A549 (cell line): ENCODE measurements at regions not wholly inside any gene's neighbourhood (a gene's known extent, or its start where the extent isn't known, plus 50 kb on each side); places are given as distances from the start of the nearest gene placed in this dataset.

ENCODE experiments used
- ATAC-seq, 2 experiments: fragments of 200-7000 bp in 1 of 2; fragments of >200 bp in 1 of 2; cut with Nextera tagmentation in 1 of 2; cut with Tn5 transposase in 1 of 2; 3 replicates each; pipeline versions ENCODE4 v1.8.0 to v1.9.1; 2018 to 2020; ENCODE audit warnings: mild to moderate bottlenecking in 1 of 2, moderate library complexity in 1 of 2
- CTCF ChIA-PET: fragments of 300-600 bp; sonication (Branson Sonifier 250); formaldehyde crosslinking; extraction: SDS; loops from one replicate; lab custom pipeline; 2021; ENCODE audit warnings: antibody characterized with exemption, inconsistent platforms; lab: Yijun Ruan, JAX
- POLR2A ChIA-PET: fragments of 350-600 bp; formaldehyde crosslinking; extraction: SDS; loops from one replicate; lab custom pipeline; 2021; ENCODE audit warnings: antibody characterized with exemption, inconsistent platforms; lab: Yijun Ruan, JAX
- DNase-seq, 2 experiments: peaks; one replicate each; pipeline versions ENCODE4 v3.0.0 to v3.0.0-alpha.2; 2011 to 2016; ENCODE audit warnings: low read depth in 1 of 2, low spot score in 1 of 2
- FAIRE-seq: peaks from 2 replicates; lab custom pipeline; 2011; peaks lifted over from hg19 to GRCh38; lab: Jason Lieb, UNC
- H3K27ac ChIP-seq, 2 experiments: fragments of >200 bp; sonication (Bioruptor Twin); formaldehyde crosslinking; 3 replicates each; pipeline ENCODE4 v1.5.1; 2016 to 2017
- H3K4me1 ChIP-seq: fragments of >200 bp; sonication (Bioruptor Twin); formaldehyde crosslinking; 3 replicates; pipeline ENCODE4 v1.6.1; 2016
- H3K4me2 ChIP-seq: fragments of >200 bp; sonication (Bioruptor Twin); formaldehyde crosslinking; 3 replicates; pipeline ENCODE4 v1.6.1; 2016
- H3K4me3 ChIP-seq: fragments of >200 bp; sonication (Bioruptor Twin); formaldehyde crosslinking; 3 replicates; pipeline ENCODE4 v1.5.1; 2016
- H3K9me3 ChIP-seq: fragments of >200 bp; sonication (Bioruptor Twin); formaldehyde crosslinking; 3 replicates; pipeline ENCODE4 v1.6.1; 2016
- ATOH8 ChIP-seq: fragments of 250-450 bp; sonication (Bioruptor Pico); IDR thresholded peaks from 2 replicates; pipeline ENCODE4 v1.5.0; 2020; ENCODE audit warnings: low read depth, mild to moderate bottlenecking, moderate library complexity
- CBX2 ChIP-seq: fragments of 200-600 bp; sonication (generic); IDR thresholded peaks from 2 replicates; pipeline ENCODE4 v1.6.1; 2016; ENCODE audit warnings: low read depth, mild to moderate bottlenecking, borderline replicate concordance
- CEBPB ChIP-seq, 2 experiments: fragments of >200 bp in 1 of 2; sonication (Bioruptor Twin) in 1 of 2; formaldehyde crosslinking in 1 of 2; IDR thresholded peaks; 2 replicates each; pipeline ENCODE4 v1.6.1; 2012 to 2016
- CHD2 ChIP-seq: fragments of 150-350 bp; IDR thresholded peaks from 2 replicates; pipeline ENCODE4 v1.6.1; 2014; ENCODE audit warnings: low read length; ENCODE audit not compliant: partially characterized antibody
- CHD4 ChIP-seq: fragments of 200-600 bp; sonication (generic); IDR thresholded peaks from 2 replicates; pipeline ENCODE4 v1.6.1; 2016; ENCODE audit warnings: antibody characterized with exemption, mild to moderate bottlenecking, borderline replicate concordance
- CTCF ChIP-seq: fragments of >200 bp; sonication (Bioruptor Twin); formaldehyde crosslinking; IDR thresholded peaks from 3 replicates; pipeline ENCODE4 v1.5.1; 2016
- EHMT2 ChIP-seq: fragments of 200-600 bp; sonication (generic); IDR thresholded peaks from 2 replicates; pipeline ENCODE4 v1.6.1; 2016; ENCODE audit warnings: antibody characterized with exemption, low read depth, mild to moderate bottlenecking, moderate library complexity
- ELK1 ChIP-seq: fragments of 150-350 bp; IDR thresholded peaks from 2 replicates; pipeline ENCODE4 v1.6.1; 2014; ENCODE audit warnings: low read depth, mild to moderate bottlenecking, low read length
- HMGXB4 ChIP-seq: fragments of 250-450 bp; sonication (Bioruptor Pico); IDR thresholded peaks from 2 replicates; pipeline ENCODE4 v1.5.0; 2021; ENCODE audit warnings: mild to moderate bottlenecking, moderate library complexity, borderline replicate concordance
- HOXA7 ChIP-seq: fragments of 250-450 bp; sonication (Bioruptor Pico); IDR thresholded peaks from 2 replicates; pipeline ENCODE4 v1.5.0; 2020; ENCODE audit warnings: mild to moderate bottlenecking, moderate library complexity
- HOXB5 ChIP-seq: fragments of 250-450 bp; sonication (Bioruptor Pico); IDR thresholded peaks from 2 replicates; pipeline ENCODE4 v1.5.0; 2020; ENCODE audit warnings: mild to moderate bottlenecking, moderate library complexity
- KDM5A ChIP-seq: fragments of 200-600 bp; sonication (generic); IDR thresholded peaks from 2 replicates; pipeline ENCODE4 v1.6.1; 2016; ENCODE audit warnings: antibody characterized with exemption, mild to moderate bottlenecking
- MAFK ChIP-seq: fragments of 450-650 bp; IDR thresholded peaks from 2 replicates; pipeline ENCODE4 v1.6.1; 2014; ENCODE audit not compliant: partially characterized antibody
- MAX ChIP-seq: IDR thresholded peaks from 2 replicates; pipeline ENCODE4 v1.6.1; 2012
- MYC ChIP-seq: IDR thresholded peaks from 2 replicates; pipeline ENCODE4 v1.6.1; 2012; ENCODE audit warnings: mild to moderate bottlenecking, inconsistent platforms, low read length, improper control_type of control experiment, borderline replicate concordance
- NPAS2 ChIP-seq: fragments of 250-450 bp; sonication (Bioruptor Pico); IDR thresholded peaks from 2 replicates; pipeline ENCODE4 v1.8.0; 2022; ENCODE audit warnings: mild to moderate bottlenecking, moderate library complexity, borderline replicate concordance
- NR3C1 ChIP-seq: fragments of >200 bp; sonication (Bioruptor Twin); formaldehyde crosslinking; IDR thresholded peaks from 3 replicates; pipeline ENCODE4 v1.6.1; 2017
- PBX3 ChIP-seq: IDR thresholded peaks from 2 replicates; pipeline ENCODE4 v1.6.1; 2012
- RAD21 ChIP-seq, 2 experiments: fragments of >200 bp in 1 of 2; sonication (Bioruptor Twin) in 1 of 2; formaldehyde crosslinking in 1 of 2; IDR thresholded peaks in 1 of 2; conservative IDR thresholded peaks in 1 of 2; 2 replicates in 1 of 2; 3 replicates in 1 of 2; pipeline ENCODE4 v1.6.1; 2012 to 2018; ENCODE audit warnings: inconsistent platforms in 1 of 2
- RNF2 ChIP-seq: fragments of 200-600 bp; sonication (generic); IDR thresholded peaks from 2 replicates; pipeline ENCODE4 v1.6.1; 2016; ENCODE audit warnings: low read depth, mild to moderate bottlenecking, antibody characterized with exemption, moderate library complexity, borderline replicate concordance
- SMC3 ChIP-seq: fragments of >200 bp; sonication (Bioruptor Twin); formaldehyde crosslinking; IDR thresholded peaks from 3 replicates; pipeline ENCODE4 v1.6.1; 2018; ENCODE audit warnings: inconsistent platforms
- USF2 ChIP-seq: fragments of 450-650 bp; IDR thresholded peaks from 2 replicates; pipeline ENCODE4 v1.6.1; 2014; ENCODE audit warnings: antibody characterized with exemption
- ZNF302 ChIP-seq: fragments of 250-450 bp; sonication (Bioruptor Pico); IDR thresholded peaks from 2 replicates; pipeline ENCODE4 v1.9.0; 2021; ENCODE audit warnings: inconsistent platforms, mild to moderate bottlenecking, moderate library complexity
- WGBS: methylation state at CpG from one replicate; pipeline ENCODE4 v1.1.6; 2017; ENCODE audit errors: missing lambda C conversion rate; 5-methylcytosine and 5-hydroxymethylcytosine counted together

GRCh38 chr17:21542991-21543390 lies 149.3 kb upstream of the KCNJ18 start:
- ATAC-seq (no peak), DNase-seq (no peak), FAIRE-seq (no peak)
- 90% methylated on average over 4 of the region's 4 CpGs for WGBS
- no peak for TF ChIP-seq SMC3
- TF ChIP-seq CEBPB (IDR thresholded peaks at IDR 0.05) = no peak
- H3K9me3 ChIP-seq = peaks cover 11% of the 10 kb centered on the region; the same call in 2 of the 3 replicates
- no peak overlapping the region for H3K4me2 ChIP-seq
- CTCF ChIA-PET = interaction anchor here (0.7 to 10.5 kb wide), 4 partner anchors 30 to 470 kb away, joined by 4 to 56 read pairs (median 6); no protein-coding TSS in a partner anchor
- POLR2A ChIA-PET = no interaction called here
- no peaks in the 10 kb centered on the region for H3K4me1 ChIP-seq
- no peak overlapping the region for H3K27ac ChIP-seq
- H3K4me3 ChIP-seq = no peak overlapping the region

GRCh38 chr17:21545064-21545463 lies 147.3 kb upstream of the KCNJ18 start:
- no peak overlapping the region for H3K27ac ChIP-seq
- no peak for DNase-seq
- no peak for FAIRE-seq
- H3K4me2 ChIP-seq = no peak overlapping the region
- ChIA-PET POLR2A (no interaction called here), CTCF (interaction anchor here (0.7 to 10.5 kb wide), 5 partner anchors 13 to 417 kb away, joined by 3 to 56 read pairs (median 4); no protein-coding TSS in a partner anchor)
- TF ChIP-seq PBX3 (no peak), EHMT2 (no peak), NR3C1 (no peak), ATOH8 (CRISPR knock-in tag) (no peak), MAFK (no peak), MYC (no peak), ELK1 (no peak)
- peaks cover 10% of the 10 kb centered on the region; the same call in 2 of the 3 replicates for H3K4me1 ChIP-seq
- ATAC-seq = no peak
- no peaks in the 10 kb centered on the region for H3K9me3 ChIP-seq
- no peak overlapping the region for H3K4me3 ChIP-seq
- 88% methylated on average over 3 of the region's 3 CpGs for WGBS

- ATAC-seq (no peak), FAIRE-seq (no peak), DNase-seq (no peak)
- no peak overlapping the region for H3K27ac ChIP-seq
- WGBS = 93% methylated on average over 3 of the region's 3 CpGs
- ChIA-PET POLR2A (no interaction called here), CTCF (interaction anchor here (1.3 to 10.5 kb wide), 3 partner anchors 17 to 36 kb away, joined by 3 to 56 read pairs (median 4); no protein-coding TSS in a partner anchor)
- peaks cover 21% of the 10 kb centered on the region; the same call in 2 of the 3 replicates for H3K4me1 ChIP-seq
- no peak overlapping the region for H3K4me2 ChIP-seq
- TF ChIP-seq ELK1 = no peak
- TF ChIP-seq USF2 = no peak
- no peak for TF ChIP-seq CTCF
- no peak for TF ChIP-seq HMGXB4 (CRISPR knock-in tag)
- TF ChIP-seq NPAS2 (CRISPR knock-in tag) = no peak
- TF ChIP-seq HOXB5 (CRISPR knock-in tag) = no peak
- TF ChIP-seq HOXA7 (CRISPR knock-in tag) = no peak
- TF ChIP-seq SMC3 = no peak
- no peak for TF ChIP-seq RNF2
- TF ChIP-seq CHD2 = no peak
- no peak for TF ChIP-seq EHMT2
- no peak for TF ChIP-seq ZNF302 (CRISPR knock-in tag)
- no peak for TF ChIP-seq RAD21 (conservative IDR thresholded peaks at IDR 0.05 in 1 of 2, IDR thresholded peaks at IDR 0.05 in 1 of 2)
- TF ChIP-seq KDM5A = no peak
- TF ChIP-seq CBX2 = no peak
- no peak for TF ChIP-seq CHD4
- no peak for TF ChIP-seq MAX
- H3K4me3 ChIP-seq = no peak overlapping the region
- H3K9me3 ChIP-seq = peaks cover 6% of the 10 kb centered on the region; the same call in 1 of the 3 replicates
Measured at GRCh38 chr17:21548236-21548635, 144.1 kb upstream of the KCNJ18 start.
